GM19023 (cell line): ENCODE measurements at regions not wholly inside any gene's neighbourhood (a gene's known extent, or its start where the extent isn't known, plus 50 kb on each side); places are given as distances from the start of the nearest gene placed in this dataset.

Experiments used
- ATAC-seq: cut with Tn5 transposase; IDR thresholded peaks from one replicate; pipeline ENCODE4 v1.9.1; 2021; ENCODE audit warnings: mild to moderate bottlenecking, moderate library complexity; ENCODE audit not compliant: unreplicated experiment

- ATAC-seq = no peak
Observed at GRCh38 chr6:14642842-14643241, 525.3 kb downstream of the CD83 start.

- no peak for ATAC-seq
Observed at GRCh38 chr6:14644381-14644780, 526.8 kb downstream of the CD83 start.

GRCh38 chr6:14645221-14645620 is 527.6 kb downstream of the CD83 start:
- no peak for ATAC-seq

GRCh38 chr6:14645841-14646240 is 528.3 kb downstream of the CD83 start:
- ATAC-seq = no peak

GRCh38 chr6:14646371-14646770 is 528.8 kb downstream of the CD83 start:
- ATAC-seq = no peak

- ATAC-seq = no peak
Observed at GRCh38 chr6:14647357-14647756, 529.8 kb downstream of the CD83 start.

- ATAC-seq = no peak
Observed at GRCh38 chr6:14652536-14652935, 535.0 kb downstream of the CD83 start.

- ATAC-seq = no peak
Observed at GRCh38 chr6:14655201-14656061, 537.9 kb downstream of the CD83 start.

- no peak for ATAC-seq
Observed at GRCh38 chr6:14656078-14656521, 538.5 kb downstream of the CD83 start.

- ATAC-seq = no peak
Observed at GRCh38 chr6:14656649-14657048, 539.1 kb downstream of the CD83 start.

- ATAC-seq = no peak
Observed at GRCh38 chr6:14658030-14658429, 540.5 kb downstream of the CD83 start.

GRCh38 chr6:14658886-14659561 is 541.5 kb downstream of the CD83 start:
- ATAC-seq = no peak

- ATAC-seq = no peak
Observed at GRCh38 chr6:14659841-14660240, 542.3 kb downstream of the CD83 start.

GRCh38 chr6:14660806-14661579 is 543.4 kb downstream of the CD83 start:
- no peak for ATAC-seq

- no peak for ATAC-seq
Observed at GRCh38 chr6:14661691-14662090, 544.1 kb downstream of the CD83 start.

GRCh38 chr6:14664112-14664601 is 546.6 kb downstream of the CD83 start:
- ATAC-seq = no peak

- no peak for ATAC-seq
Observed at GRCh38 chr6:14664621-14665315, 547.2 kb downstream of the CD83 start.

- ATAC-seq = no peak
Observed at GRCh38 chr6:14665827-14666724, 548.5 kb downstream of the CD83 start.

- ATAC-seq = no peak
Observed at GRCh38 chr6:14670806-14671205, 553.2 kb downstream of the CD83 start.

- no peak for ATAC-seq
Observed at GRCh38 chr6:14671261-14671681, 553.7 kb downstream of the CD83 start.
